H1 (cell line): ENCODE measurements at regions not wholly inside any gene's neighbourhood (a gene's known extent, or its start where the extent isn't known, plus 50 kb on each side); places are given as distances from the start of the nearest gene placed in this dataset.
"Not testable (repeated sequence)": the region's sequence is repeated elsewhere in the genome, so short reads cannot be mapped to it uniquely, and the experiment has no call there.

ENCODE experiments used
- CTCF ChIA-PET: fragments of 300-600 bp; sonication (Branson Sonifier 250); formaldehyde crosslinking; loops from one replicate; lab custom pipeline; 2021; ENCODE audit not compliant: partially characterized antibody; lab: Charles Lee
- POLR2A ChIA-PET: fragments of 300-600 bp; sonication (Branson Sonifier 250); formaldehyde crosslinking; loops from one replicate; lab custom pipeline; 2021; ENCODE audit warnings: inconsistent platforms; ENCODE audit not compliant: partially characterized antibody; lab: Charles Lee
- DNase-seq, 2 experiments: peaks; one replicate each; pipeline versions ENCODE4 v3.0.0 to v3.0.0-alpha.2; 2010 to 2022; ENCODE audit warnings: low spot score in 2 of 2, low read depth in 1 of 2, mixed read lengths in 1 of 2
- FAIRE-seq: peaks from 2 replicates; lab custom pipeline; 2011; peaks lifted over from hg19 to GRCh38; lab: Jason Lieb, UNC
- H2AFZ ChIP-seq: 2 replicates; pipeline ENCODE4 v1.8.1; 2012; ENCODE audit warnings: low read length, inconsistent platforms
- H2AK5ac ChIP-seq: 2 replicates; pipeline ENCODE4 v1.6.1; 2013; ENCODE audit warnings: low read depth, low read length
- H2BK120ac ChIP-seq: replicated peaks from 2 replicates; pipeline ENCODE3; 2013; ENCODE audit warnings: low read depth, low read length, inconsistent platforms
- H2BK12ac ChIP-seq: 2 replicates; pipeline ENCODE4 v1.6.1; 2013; ENCODE audit warnings: low read depth, low read length
- H2BK15ac ChIP-seq: 2 replicates; pipeline ENCODE4 v1.6.1; 2013; ENCODE audit warnings: low read length
- H2BK20ac ChIP-seq: 2 replicates; pipeline ENCODE4 v1.6.1; 2013; ENCODE audit warnings: low read length
- H2BK5ac ChIP-seq: 2 replicates; pipeline ENCODE4 v1.6.1; 2013; ENCODE audit warnings: low read depth, low read length
- H3K14ac ChIP-seq: 2 replicates; pipeline ENCODE4 v1.6.1; 2013; ENCODE audit warnings: inconsistent platforms; ENCODE audit not compliant: insufficient read length
- H3K18ac ChIP-seq: 2 replicates; pipeline ENCODE4 v1.6.1; 2013; ENCODE audit warnings: low read length; ENCODE audit errors: extremely low read depth
- H3K23ac ChIP-seq: 2 replicates; pipeline ENCODE4 v1.6.1; 2013; ENCODE audit warnings: inconsistent platforms; ENCODE audit not compliant: insufficient read length
- H3K23me2 ChIP-seq: 2 replicates; pipeline ENCODE4 v1.6.1; 2013; ENCODE audit warnings: low read depth, low read length
- H3K27ac ChIP-seq: 2 replicates; pipeline ENCODE4 v1.6.1; 2011; ENCODE audit warnings: low read depth, low read length, inconsistent platforms
- H3K27me3 ChIP-seq, 4 experiments: replicated peaks in 1 of 4; 1 replicate in 1 of 4; 2 replicates in 3 of 4; pipeline versions ENCODE4 v1.6.1 to v1.8.1; 2011 to 2013; ENCODE audit warnings: low read length in 3 of 4, mild to moderate bottlenecking in 3 of 4, inconsistent platforms in 2 of 4, mixed read lengths in 2 of 4, moderate library complexity in 1 of 4; ENCODE audit not compliant: control insufficient read depth in 3 of 4, insufficient read depth in 3 of 4; ENCODE audit errors: extremely low read depth in 1 of 4
- H3K36me3 ChIP-seq, 4 experiments: 2 replicates each; pipeline versions ENCODE4 v1.6.1 to v1.8.1; 2011 to 2013; ENCODE audit warnings: mild to moderate bottlenecking in 4 of 4, low read length in 3 of 4, moderate library complexity in 2 of 4, control low read depth in 1 of 4, inconsistent platforms in 1 of 4; ENCODE audit not compliant: insufficient read depth in 4 of 4, control insufficient read depth in 2 of 4
- H3K4ac ChIP-seq: replicated peaks from 2 replicates; pipeline ENCODE3; 2013; ENCODE audit warnings: low read length, low read depth, mixed read lengths, inconsistent platforms; ENCODE audit not compliant: insufficient read length
- H3K4me1 ChIP-seq, 4 experiments: replicated peaks in 1 of 4; 1 replicate in 1 of 4; 2 replicates in 3 of 4; pipeline versions ENCODE4 v1.6.1 to v1.8.1; 2011 to 2013; ENCODE audit warnings: low read length in 3 of 4, inconsistent platforms in 2 of 4, mixed read lengths in 1 of 4; ENCODE audit not compliant: insufficient read depth in 4 of 4, control insufficient read depth in 3 of 4
- H3K4me2 ChIP-seq, 2 experiments: 2 replicates each; pipeline versions ENCODE4 v1.6.1 to v1.8.1; 2011 to 2013; ENCODE audit warnings: low read depth in 2 of 2, low read length in 2 of 2, control low read depth in 1 of 2, inconsistent platforms in 1 of 2, mild to moderate bottlenecking in 1 of 2; ENCODE audit not compliant: insufficient read depth in 1 of 2
- H3K4me3 ChIP-seq, 4 experiments: fragments of 200-600, 300-600 bp in 1 of 4; sonication (generic), shearing (Covaris generic), sonication (Bioruptor Twin) in 1 of 4; 2 replicates each; pipeline versions ENCODE4 v1.5.1 to v1.8.1; 2011 to 2016; ENCODE audit warnings: low read length in 4 of 4, low read depth in 3 of 4, control low read depth in 2 of 4, inconsistent platforms in 2 of 4, mild to moderate bottlenecking in 2 of 4, mixed read lengths in 1 of 4, moderate library complexity in 1 of 4; ENCODE audit not compliant: insufficient read depth in 2 of 4; ENCODE audit errors: extremely low read depth in 1 of 4
- H3K56ac ChIP-seq: replicated peaks from 2 replicates; pipeline ENCODE3; 2013; ENCODE audit warnings: low read depth, mild to moderate bottlenecking, mixed read lengths, low read length, inconsistent platforms; ENCODE audit not compliant: insufficient read length
- H3K79me1 ChIP-seq: 2 replicates; pipeline ENCODE4 v1.6.1; 2013; ENCODE audit warnings: low read depth, low read length, control low read depth
- H3K79me2 ChIP-seq, 2 experiments: 2 replicates each; pipeline versions ENCODE4 v1.6.1 to v1.8.1; 2012 to 2013; ENCODE audit warnings: low read length in 2 of 2, mild to moderate bottlenecking in 2 of 2, inconsistent platforms in 1 of 2; ENCODE audit not compliant: insufficient read depth in 2 of 2, control insufficient read depth in 1 of 2
- H3K9ac ChIP-seq, 4 experiments: replicated peaks in 1 of 4; 1 replicate in 1 of 4; 2 replicates in 3 of 4; pipeline versions ENCODE4 v1.6.1 to v1.8.1; 2011 to 2013; ENCODE audit warnings: low read depth in 3 of 4, low read length in 3 of 4, control low read depth in 2 of 4, mild to moderate bottlenecking in 2 of 4, moderate library complexity in 2 of 4, inconsistent platforms in 1 of 4; ENCODE audit errors: extremely low read depth in 1 of 4
- H3K9me3 ChIP-seq, 2 experiments: 2 replicates each; pipeline versions ENCODE4 v1.6.1 to v1.8.1; 2012 to 2013; ENCODE audit warnings: mild to moderate bottlenecking in 2 of 2, moderate library complexity in 2 of 2, control low read depth in 1 of 2, inconsistent platforms in 1 of 2, low read depth in 1 of 2, low read length in 1 of 2, mixed read lengths in 1 of 2; ENCODE audit not compliant: insufficient read depth in 2 of 2
- H4K20me1 ChIP-seq, 2 experiments: replicated peaks in 1 of 2; 2 replicates each; pipeline versions ENCODE3 to v1.8.1; 2011 to 2013; ENCODE audit warnings: inconsistent platforms in 2 of 2, low read length in 2 of 2, mild to moderate bottlenecking in 1 of 2; ENCODE audit not compliant: insufficient read depth in 2 of 2, control insufficient read depth in 1 of 2
- H4K5ac ChIP-seq: 2 replicates; pipeline ENCODE4 v1.6.1; 2013; ENCODE audit warnings: low read length, low read depth, mixed read lengths, inconsistent platforms; ENCODE audit not compliant: insufficient read length
- H4K8ac ChIP-seq: 2 replicates; pipeline ENCODE4 v1.8.0; 2013; ENCODE audit warnings: mild to moderate bottlenecking, moderate library complexity, low read length, inconsistent platforms; ENCODE audit not compliant: insufficient read depth; ENCODE audit errors: extremely low read depth
- H4K91ac ChIP-seq: replicated peaks from 2 replicates; pipeline ENCODE3; 2013; ENCODE audit warnings: low read length, mixed read lengths, inconsistent platforms; ENCODE audit not compliant: insufficient read length
- WGBS, 2 experiments: shearing (Covaris generic) in 1 of 2; methylation state at CpG; one replicate each; pipeline versions ENCODE4 v1.1.6 to v1.1.7; 2013 to 2015; ENCODE audit warnings: low lambda C conversion rate in 2 of 2, mixed read lengths in 2 of 2, inconsistent platforms in 1 of 2, low coverage in 1 of 2, missing lambda C conversion rate in 1 of 2; ENCODE audit not compliant: insufficient replicate concordance in 2 of 2, insufficient coverage in 1 of 2, insufficient read length in 1 of 2; ENCODE audit errors: extremely low coverage in 1 of 2, missing lambda C conversion rate in 1 of 2; 5-methylcytosine and 5-hydroxymethylcytosine counted together

DNA sequence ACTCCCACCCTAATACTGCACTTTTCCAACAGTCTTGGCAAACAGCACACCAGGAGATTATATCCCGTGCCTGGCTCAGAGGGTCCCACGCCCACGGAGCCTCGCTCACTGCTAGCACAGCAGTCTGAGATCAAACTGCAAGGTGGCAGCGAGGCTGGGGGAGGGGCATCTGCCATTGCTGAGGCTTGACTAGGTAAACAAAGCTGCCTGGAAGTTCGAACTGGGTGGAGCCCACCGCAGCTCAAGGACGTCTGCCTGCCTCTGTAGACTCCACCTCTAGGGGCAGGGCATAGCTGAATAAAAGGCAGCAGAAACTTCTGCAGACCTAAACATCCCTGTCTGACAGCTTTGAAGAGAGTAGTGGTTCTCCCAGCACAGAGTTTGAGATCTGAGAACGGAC lies 401.9 kb upstream of the SLC30A5 start:
- H2BK20ac ChIP-seq, H3K9ac ChIP-seq, H2AFZ ChIP-seq, H2BK15ac ChIP-seq, H3K27me3 ChIP-seq, H3K79me2 ChIP-seq, H3K27ac ChIP-seq, H3K14ac ChIP-seq, H3K4ac ChIP-seq, H4K91ac ChIP-seq, H2AK5ac ChIP-seq, FAIRE-seq, H3K23ac ChIP-seq, H2BK120ac ChIP-seq, H3K18ac ChIP-seq, DNase-seq, H2BK5ac ChIP-seq, H4K5ac ChIP-seq, H3K23me2 ChIP-seq, POLR2A ChIA-PET, H3K36me3 ChIP-seq, H3K79me1 ChIP-seq, H4K8ac ChIP-seq, H3K4me3 ChIP-seq, H2BK12ac ChIP-seq, H3K4me2 ChIP-seq, H3K56ac ChIP-seq, H3K4me1 ChIP-seq, H4K20me1 ChIP-seq, CTCF ChIA-PET: not testable (repeated sequence)
- WGBS, 2 experiments, result 92% methylated on average over 6 of the region's 9 CpGs; no CpG with 5 or more reads in 1 of the 2 experiments
- H3K9me3 ChIP-seq, result peaks cover 10 to 14% of the 10 kb centered on the region in 2 experiments
